ENCODE measurements at regions not wholly inside any gene's neighbourhood (a gene's known extent, or its start where the extent isn't known, plus 50 kb on each side); places are given as distances from the start of the nearest gene placed in this dataset.

DNA sequence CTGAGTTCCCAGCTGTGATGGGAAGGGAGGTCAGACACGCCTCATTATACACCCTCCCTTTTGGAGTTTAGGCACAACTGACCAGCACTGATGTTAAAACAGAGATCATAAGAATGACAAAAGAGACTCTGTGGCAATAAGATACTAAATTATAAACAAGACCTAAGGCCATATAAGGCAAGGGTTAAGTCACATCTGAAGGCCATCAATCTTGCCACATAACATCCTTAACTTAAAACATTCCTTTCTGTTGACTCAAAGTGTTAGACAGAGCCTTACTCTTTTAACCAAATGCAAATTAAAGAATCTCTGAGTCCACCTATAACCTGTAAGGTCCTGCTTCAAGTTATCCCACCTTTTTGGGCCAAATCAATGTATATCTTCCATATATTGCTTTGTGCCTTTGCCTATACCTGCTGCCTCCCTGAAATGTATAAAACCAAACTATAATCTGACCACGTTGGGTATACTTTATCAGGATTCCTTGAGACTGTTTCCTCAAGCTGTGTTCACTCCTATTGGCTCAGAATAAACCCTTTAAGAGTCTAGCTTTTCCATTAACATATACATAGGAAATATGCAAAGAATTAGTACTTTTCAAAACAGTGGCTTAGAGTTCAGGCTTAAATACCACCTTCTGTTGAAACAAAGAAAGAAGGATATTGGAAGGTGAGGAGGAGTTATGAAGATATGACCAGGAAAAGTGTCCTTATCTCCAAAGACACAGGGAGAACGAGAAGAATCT, 214.4 kb upstream of the PPP1R2C start:
- TF ChIP-seq, protein P1, sequence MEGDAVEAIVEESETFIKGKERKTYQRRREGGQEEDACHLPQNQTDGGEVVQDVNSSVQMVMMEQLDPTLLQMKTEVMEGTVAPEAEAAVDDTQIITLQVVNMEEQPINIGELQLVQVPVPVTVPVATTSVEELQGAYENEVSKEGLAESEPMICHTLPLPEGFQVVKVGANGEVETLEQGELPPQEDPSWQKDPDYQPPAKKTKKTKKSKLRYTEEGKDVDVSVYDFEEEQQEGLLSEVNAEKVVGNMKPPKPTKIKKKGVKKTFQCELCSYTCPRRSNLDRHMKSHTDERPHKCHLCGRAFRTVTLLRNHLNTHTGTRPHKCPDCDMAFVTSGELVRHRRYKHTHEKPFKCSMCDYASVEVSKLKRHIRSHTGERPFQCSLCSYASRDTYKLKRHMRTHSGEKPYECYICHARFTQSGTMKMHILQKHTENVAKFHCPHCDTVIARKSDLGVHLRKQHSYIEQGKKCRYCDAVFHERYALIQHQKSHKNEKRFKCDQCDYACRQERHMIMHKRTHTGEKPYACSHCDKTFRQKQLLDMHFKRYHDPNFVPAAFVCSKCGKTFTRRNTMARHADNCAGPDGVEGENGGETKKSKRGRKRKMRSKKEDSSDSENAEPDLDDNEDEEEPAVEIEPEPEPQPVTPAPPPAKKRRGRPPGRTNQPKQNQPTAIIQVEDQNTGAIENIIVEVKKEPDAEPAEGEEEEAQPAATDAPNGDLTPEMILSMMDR (IDR thresholded peaks at IDR 0.05; ENCODE audit: low read depth, low read length), result no peak
- no peak overlapping the region for H3K4me3 ChIP-seq (ENCODE audit: low read depth, low read length)

DNA sequence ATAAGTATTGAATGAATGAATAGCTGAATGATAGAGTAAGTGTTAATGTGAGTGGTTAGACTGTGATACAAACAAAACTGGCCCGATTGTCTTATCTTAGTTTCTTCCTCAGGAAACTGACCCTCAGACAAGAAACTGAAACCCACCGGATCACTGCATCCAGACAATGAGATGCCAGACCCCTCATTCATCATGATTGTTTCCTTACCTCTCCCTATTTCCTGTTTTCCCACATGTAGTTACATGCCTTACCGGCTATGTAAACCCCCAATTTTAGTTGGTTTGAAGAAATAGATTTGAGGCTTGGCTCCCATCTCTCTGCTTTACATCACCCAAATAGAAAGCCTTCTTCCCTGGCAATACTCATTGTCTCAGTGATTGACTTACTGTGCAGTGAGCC, 218.9 kb upstream of the PPP1R2C start:
- TF ChIP-seq, protein P1 (IDR thresholded peaks at IDR 0.05; ENCODE audit: low read depth, low read length), result no peak
- no peak overlapping the region for H3K4me3 ChIP-seq (ENCODE audit: low read depth, low read length)

DNA sequence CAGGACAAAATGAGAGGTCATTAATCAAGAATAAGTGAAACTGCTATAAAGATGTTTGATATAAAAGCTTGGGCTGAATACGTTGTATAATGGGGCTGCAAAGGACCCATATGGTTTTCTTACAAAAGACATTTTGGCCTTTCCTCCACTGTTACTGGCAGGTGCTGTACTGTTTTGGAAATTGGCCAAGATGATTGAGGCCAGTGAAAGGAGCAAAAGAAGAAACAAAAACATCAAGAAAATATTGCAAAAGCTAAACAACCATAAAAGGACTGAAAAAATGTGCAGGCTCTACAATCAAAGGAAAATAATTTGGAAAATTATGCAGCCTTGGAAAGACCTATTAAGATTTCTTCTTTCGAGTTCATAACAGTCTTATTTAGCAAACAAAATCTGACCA, 222.2 kb upstream of the PPP1R2C start:
- H3K4me3 ChIP-seq (ENCODE audit: low read depth, low read length), result no peak overlapping the region
- TF ChIP-seq, protein P1 (IDR thresholded peaks at IDR 0.05; ENCODE audit: low read depth, low read length), result no peak

DNA sequence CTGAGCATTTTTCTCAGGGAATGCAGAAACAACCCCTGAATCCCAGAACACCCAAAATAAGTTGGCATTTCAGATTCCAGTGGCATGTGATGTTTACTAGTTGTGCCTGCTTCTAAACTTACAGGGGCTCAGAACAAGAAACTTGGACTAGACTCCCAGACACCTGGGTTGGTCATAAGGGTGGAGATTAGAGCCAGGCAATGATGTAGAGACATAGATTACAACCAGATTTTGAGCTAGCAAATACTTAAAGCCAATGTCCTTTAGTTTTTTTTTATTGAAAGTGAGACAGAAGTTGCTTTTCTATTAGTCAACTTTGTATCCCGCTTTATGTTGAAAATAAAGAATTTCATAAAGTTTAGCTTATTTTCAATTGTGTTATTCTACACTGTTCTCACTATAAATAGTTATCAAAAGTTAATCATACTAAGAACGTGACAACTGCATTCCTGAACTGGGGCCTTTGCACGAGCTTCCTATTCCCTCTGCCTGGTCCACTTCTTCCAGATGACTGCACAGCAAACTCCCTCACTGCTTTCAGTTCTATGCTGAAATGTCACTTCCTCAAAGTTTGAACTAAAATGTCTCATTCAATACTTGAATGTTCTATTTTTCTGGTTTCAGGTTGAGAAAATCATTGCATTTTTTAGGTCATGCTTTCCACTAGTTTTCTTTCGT, 224.7 kb upstream of the PPP1R2C start:
- TF ChIP-seq, protein P1 (IDR thresholded peaks at IDR 0.05; ENCODE audit: low read depth, low read length), result no peak
- no peak overlapping the region for H3K4me3 ChIP-seq (ENCODE audit: low read depth, low read length)

DNA sequence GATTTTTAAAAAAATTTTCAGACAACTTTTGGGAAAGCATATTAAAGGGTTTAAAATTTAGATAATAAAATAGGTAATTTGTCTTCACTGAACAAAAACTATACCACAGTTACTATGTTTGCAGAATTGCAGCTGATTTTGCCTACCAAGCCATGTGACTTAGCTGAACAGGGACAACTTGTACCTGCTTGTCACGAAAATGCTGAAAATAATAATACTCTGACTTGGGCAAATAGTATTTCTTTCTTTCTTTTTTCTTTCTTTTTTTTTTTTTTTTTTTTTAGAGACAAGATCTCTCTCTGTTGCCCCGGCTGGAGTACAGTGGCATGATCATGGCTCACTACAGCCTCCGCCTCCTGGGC, 225.2 kb upstream of the PPP1R2C start:
- no peak overlapping the region for H3K4me3 ChIP-seq (ENCODE audit: low read depth, low read length)
- TF ChIP-seq, protein P1 (IDR thresholded peaks at IDR 0.05; ENCODE audit: low read depth, low read length), result no peak

DNA sequence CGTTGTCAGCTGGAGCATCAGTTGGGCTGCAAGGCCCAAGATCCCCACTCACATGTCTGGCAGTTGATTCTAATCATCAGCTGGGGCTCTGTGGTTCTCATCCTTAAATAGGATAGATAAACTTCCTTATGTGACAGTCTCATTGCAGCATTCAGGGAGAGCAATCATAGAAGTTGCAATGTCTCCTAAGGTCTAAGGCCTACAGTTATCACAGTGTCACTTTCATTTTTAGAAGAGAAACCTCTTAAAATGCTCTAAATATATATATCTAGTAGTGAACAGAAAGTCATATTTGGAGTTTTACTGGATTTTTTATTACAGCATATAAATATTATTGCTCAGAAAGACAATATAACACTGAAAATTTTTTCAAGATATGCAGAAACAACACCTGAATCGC, 226.0 kb upstream of the PPP1R2C start:
- TF ChIP-seq, protein P1 (IDR thresholded peaks at IDR 0.05; ENCODE audit: low read depth, low read length), result no peak
- no peak overlapping the region for H3K4me3 ChIP-seq (ENCODE audit: low read depth, low read length)

DNA sequence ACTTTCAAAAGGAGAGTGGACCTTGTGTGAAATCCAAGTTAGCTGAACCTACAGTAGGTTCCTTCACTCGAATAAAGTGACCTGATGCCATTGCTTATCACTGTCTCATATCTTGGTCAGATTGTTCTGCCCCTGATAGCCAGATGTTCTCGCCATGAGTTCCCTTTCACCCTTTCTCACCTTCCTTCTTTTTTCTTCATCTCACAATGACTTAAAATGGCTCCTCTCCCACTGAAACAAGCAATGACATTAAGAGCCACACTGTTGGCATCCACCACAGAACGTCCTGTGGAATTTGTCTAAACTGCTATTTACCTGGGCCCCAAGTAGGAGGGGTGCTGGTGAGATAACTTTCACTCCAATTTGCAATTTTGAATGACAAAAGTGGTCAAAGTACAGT, 227.6 kb upstream of the PPP1R2C start:
- H3K4me3 ChIP-seq (ENCODE audit: low read depth, low read length), result no peak overlapping the region
- TF ChIP-seq, protein P1 (IDR thresholded peaks at IDR 0.05; ENCODE audit: low read depth, low read length), result no peak

All from WI38 (cell line).